Activated gamma-delta T cell treated with Interleukin-2 at 50 U/mL for 16 hours (primary cell): ENCODE measurements at regions not wholly inside any gene's neighbourhood (a gene's known extent, or its start where the extent isn't known, plus 50 kb on each side); places are given as distances from the start of the nearest gene placed in this dataset.
"Not testable (repeated sequence)": the region's sequence is repeated elsewhere in the genome, so short reads cannot be mapped to it uniquely, and the experiment has no call there.

Source experiments
- DNase-seq: peaks from one replicate; pipeline ENCODE4 v3.0.0-alpha.2; 2020

DNA sequence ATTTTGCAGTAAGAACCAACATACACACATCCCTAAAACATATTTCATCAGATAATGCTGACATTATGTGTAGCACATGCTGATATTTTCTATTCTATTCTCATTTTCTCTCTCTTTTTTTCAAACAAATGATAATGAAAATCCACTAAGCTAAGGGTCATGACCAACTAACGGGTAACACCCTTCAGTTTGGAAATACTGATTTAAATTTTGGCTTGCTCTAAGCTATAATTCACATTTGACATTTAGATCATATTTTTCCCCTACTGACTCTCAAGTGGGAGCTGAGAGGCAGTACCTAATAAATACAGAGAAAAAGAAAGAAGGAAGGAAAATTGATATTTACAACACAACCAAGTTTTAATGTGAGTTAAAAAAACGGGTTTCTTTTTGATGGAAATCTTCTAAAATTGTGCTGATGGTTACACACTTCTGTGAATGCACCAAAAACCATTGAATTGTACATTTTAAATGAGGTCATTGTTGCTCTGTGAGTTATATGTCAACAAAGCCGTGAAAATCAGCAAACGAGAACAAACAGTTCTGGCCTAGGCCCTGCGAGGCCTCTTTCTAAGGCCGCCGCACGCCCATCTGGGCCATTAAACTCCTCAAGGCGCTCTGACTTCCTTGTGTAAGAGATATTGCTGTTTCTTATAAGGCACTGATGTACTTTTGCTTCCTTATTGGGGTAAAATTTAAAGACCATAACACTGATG lies 124.2 kb downstream of the GALR1 start:
- DNase-seq = no peak

DNA sequence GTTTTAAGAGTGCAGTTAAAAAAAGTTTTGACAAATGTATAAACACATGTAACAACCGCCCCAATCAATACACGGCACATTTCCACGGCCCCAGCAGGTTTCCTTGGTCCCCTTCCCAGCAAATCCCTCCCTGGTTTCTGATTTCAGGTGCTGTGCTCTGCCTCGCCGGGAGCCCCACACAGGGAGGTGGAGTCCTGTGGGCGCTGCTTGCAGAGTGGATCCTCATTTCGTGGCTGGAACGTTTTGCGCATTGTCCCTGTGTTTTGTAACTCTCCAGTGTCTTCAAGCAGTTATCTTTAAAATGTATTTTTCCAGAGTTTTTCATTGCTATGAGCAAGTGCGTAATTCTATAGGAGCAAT lies 124.8 kb downstream of the GALR1 start:
- no peak for DNase-seq

DNA sequence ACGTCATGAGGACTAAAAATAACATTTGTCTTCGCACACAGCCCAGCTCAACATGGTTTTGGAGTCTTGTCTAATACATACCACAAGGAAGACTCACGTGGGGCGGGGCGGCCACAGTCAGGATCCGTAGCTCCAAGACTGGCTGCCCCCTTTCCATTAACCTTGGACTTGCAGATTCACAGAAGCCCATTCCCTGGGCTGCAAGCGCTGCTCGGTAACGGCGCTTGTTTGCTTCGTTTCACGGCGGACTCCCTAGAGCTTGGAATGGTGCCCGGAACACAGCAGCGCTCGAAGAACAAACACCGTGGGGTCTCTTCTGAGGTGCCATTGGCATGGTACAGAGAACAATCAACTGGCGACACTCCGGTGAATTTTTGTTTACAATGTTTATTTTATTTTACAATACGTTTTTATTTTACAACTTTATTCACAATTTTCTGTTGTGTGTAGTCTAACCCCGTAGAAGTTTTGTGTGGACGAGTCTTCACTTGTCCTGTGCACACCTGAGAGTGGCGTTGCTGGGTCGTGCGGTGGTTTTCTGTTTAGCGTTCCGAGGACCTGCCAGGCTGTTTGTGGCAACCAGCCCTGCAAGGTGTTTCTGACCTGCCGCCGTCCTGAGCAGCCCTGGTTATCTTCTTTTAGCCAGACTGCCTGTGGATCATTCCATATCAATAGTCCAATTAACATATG lies 126.5 kb downstream of the GALR1 start:
- no peak for DNase-seq

DNA sequence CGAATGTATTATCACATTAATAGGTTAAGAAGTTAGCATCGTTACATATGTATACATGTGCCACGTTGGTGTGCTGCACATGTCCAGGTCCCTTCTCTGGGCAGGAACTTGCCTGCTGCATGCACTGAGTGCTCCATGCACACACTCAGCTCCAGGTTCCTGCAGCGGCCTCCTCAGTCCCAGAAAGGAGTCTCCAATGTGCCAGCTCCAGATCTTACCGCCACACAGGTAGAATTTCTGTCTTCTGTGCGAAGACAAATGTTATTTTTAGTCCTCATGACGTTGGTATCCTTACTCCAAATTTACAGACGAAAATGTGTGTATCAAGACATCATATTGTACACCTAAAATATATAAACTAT lies 127.1 kb downstream of the GALR1 start:
- DNase-seq = no peak

DNA sequence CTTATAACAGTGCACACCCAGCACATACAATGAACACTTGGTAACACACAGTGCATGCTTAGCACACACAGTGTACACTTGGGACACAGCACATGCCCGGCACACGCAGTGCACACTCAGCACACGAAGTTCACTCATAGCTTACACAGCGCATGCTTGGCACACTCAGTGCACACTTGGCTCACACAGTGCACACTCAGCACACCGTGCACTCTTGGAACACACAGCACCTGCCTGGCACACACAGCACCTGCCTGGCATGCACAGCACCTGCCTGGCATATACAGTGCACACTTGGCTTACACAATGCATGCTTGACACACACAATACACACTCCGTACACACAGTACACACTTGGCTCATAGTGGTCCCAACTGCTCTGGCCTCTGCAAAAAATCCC lies 128.2 kb downstream of the GALR1 start:
- no peak for DNase-seq

DNA sequence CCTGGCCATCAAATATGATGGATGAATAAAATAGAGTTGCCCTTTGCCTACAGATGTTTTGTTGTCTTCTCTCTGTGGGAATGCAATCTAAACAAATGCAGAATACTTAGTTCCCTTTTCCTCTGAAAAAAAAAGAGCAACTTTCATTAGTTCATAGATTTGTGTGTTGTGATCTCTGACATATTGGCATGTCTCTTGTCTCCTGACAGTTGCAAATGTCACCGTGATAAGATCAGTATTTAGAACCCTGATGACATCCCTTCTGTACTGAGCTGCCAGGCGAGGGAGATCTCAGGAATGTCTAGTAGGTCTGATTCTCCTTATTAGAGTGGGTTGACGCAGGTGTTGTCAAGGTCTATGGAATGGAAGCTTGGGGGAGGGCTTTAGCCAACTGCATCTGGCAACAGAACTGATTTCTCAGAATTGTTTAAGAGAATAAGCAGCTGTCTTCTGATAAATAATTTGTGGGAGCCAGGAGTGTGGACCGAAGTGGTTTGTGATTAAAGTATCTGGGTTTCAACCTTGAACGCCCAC lies 130.4 kb downstream of the GALR1 start:
- DNase-seq = no peak

DNA sequence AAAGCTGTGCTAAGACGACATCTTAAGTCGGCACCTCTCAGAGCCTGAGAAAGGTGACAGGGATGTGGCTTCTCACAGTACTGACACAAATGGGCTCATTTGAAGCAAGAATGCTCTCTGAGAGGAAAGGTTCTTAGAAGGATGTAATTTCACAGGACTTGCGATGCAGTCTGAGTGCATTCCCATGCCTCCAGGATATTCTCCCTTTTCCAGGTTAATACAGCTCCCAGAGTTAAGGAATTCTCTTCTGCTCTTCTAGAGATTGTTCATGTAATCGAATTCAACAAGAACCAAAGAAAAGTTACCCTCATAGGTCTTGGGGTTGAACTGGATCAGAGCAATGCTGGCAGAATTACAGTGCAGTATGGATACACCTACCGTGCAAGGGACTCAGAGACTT lies 131.0 kb downstream of the GALR1 start:
- DNase-seq = no peak

DNA sequence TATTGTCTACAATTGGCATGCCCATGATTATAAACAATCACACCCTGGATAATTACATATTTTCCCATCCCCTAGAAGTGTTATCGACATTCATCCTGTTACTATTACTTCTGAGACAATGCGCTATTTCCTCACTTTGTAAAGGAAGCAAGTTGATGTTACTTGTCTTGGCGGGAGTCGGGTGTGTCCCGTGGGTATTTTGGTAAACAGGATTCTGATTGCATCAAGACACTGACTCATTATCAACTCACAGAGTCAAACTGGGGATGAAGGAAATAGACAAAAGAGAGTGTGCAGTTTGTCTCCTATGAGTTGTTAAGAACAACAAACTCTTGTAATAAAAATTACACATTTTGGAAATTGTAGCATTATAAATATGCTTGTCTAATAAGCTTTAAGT lies 142.7 kb downstream of the GALR1 start:
- no peak for DNase-seq

DNA sequence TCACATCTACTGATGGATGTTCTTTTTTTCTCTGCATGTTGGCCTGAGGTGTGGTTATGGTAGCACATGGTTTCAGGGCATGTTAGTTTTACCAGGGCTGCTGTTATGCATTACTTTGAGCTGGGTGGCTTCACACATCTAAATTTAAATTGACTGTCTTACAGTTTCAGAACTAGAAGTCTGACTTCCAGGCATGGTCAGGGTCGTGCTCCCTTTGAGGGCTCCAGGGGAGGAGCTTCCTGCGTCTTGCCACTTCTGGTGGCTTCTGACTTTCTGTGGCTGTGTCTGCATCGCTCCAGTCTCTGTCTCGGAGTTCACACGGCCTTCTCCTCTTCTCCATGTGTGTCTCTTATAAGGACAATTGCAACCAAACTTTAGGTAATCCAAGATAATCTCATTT lies 143.9 kb downstream of the GALR1 start:
- no peak for DNase-seq

DNA sequence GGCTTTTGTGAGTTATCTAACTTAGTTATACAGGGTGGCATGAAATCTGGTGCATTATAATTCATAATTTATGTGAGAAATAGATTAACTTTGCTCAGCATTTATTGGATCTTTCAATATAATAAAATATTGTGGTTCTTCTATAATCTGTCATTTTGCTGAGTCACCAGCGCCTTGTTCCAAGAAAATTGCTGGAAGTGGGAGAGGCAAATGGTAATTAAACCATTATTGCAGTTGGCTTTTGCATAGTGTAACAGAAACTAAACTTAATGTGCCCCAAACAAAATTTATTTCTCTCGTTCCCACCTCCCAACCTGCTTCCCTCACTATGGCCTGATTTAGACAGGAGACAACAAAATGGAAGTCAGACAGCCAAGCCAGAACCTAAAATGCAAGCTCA lies 146.3 kb downstream of the GALR1 start:
- no peak for DNase-seq

DNA sequence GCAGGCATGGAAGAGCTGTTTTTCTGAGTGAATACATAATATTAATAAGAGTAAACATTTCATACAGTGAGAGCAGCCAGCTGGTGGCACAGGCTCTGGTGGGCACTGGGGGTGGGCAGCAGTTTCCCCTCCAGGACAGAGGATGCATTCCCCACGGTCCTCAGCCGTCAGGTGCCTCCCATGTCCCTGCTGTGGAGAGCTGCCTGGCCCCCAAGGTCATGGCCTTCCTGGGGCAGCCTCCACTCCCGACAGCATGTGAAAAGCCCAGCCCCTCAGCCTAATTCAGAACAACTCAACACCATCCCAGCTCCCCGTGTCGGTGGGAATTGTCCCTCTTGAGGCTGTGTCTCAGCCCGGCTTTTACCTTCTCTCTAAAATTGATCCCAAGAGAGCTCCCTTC lies 147.4 kb downstream of the GALR1 start:
- DNase-seq = no peak

DNA sequence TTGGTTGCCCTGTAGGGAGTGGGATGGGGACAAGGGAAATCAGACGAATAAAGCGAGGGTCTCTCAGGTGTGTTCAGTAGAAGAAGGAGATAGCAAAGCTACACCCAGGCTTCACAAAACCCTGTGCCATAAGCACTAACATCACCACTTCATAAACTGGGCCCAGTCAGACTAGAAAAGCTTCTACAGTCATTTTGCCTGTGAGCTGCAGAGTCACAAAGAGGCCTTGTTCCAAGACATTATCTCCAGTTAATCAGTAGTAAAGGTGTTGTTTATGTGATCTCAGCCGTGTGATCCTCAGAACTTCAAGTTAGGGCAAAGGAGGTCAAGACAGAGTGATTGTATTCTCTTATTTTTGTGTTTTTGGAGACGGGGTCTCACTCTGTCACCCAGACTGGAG lies 148.0 kb downstream of the GALR1 start:
- no peak for DNase-seq

DNA sequence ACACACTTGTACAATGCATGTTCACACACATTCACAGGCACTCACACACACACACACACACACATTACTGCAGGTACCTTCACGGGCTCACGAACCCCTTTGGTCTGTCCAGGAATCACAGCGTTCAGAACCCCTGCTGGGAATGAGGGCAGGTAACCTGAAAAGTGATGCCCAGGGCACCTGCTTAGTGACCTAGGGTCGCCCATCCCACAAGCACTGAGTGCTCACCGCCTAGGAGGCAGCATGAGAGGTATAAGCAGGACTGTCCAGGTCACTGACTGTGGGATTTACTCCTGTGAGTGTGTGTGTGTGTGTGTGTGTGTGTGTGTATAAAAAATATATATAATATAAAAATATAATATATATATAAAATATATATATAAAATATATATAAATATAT lies 150.9 kb downstream of the GALR1 start:
- DNase-seq = no peak

DNA sequence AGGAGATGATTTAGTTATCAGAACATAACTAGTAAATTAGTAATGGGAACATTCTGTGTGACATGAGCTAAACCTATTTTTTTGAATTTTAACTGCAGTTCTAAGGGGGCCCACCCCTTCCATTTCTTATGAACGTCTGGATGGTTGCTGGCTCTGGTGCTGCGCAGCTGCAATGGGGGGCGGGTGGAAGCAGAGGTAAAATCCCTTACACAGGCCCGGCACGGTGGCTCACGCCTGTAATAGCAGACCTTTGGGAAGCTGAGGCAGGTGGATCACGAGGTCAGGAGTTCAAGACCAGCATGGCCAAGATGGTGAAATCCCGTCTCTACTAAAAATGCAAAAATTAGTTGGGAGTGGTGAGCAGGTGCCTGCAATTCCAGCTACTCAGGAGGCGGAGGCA lies 151.5 kb downstream of the GALR1 start:
- no peak for DNase-seq

DNA sequence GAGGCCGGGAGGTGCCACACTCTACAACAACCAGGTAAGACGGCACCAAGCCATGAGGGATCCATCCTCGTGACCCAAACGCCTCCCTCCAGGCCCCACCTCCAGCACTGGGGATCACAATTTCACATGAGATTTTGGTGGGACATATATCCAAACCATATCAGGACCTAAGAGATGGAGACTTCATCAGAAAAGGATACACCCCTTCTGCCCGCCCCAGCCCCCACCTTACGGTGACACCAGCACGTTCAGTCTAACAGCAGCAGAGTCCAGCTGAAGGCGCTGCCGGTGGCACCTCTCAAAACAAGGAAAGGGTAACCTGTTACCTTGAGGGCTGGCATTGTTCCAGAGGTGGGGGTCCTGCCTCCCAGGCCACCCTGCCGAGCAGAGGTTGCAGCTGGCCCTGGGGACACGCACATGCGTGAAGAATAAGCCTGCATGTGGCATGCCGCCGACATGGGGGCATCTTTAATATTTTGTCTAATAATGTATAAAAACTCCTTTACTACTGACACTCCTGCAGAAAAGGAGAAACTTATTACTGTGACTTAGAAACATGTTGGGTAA lies 154.4 kb downstream of the GALR1 start:
- no peak for DNase-seq

DNA sequence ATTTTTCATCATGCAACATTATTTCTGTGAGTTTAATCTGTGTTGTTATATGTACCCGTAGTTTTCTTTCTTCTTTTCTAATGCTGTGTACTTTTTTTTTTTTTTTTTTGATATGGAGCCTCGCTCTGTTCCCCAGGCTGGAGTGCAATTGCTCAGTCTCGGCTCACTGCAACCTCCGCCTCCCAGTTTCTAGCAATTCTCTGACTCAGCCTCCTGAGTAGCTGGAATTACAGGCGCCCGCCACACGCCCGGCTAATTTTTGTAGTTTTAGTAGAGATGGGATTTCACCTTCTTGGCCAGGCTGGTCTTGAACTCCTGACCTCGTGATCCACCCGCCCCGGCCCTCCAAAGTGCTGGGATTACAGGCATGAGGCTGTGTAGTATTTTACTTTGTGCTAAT lies 155.4 kb downstream of the GALR1 start:
- no peak for DNase-seq

DNA sequence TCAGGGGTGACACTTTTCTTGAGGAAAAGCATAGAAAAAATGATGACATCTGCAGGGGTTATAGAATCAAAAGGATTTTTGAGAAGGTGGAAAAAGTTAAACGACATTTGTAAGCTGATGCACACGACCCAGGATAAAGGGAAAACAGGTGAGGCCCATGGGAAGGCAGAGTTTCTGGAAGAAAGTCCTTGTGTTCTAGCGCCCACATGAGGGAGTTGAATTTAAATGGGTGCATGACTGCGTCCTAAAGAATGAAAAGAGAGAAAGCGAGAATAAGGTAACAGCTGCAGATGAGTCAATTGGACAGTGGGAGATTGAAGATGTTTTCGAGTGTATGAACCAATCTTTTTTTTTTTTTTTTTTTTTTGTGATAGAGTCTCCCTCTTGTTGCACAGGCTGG lies 158.1 kb downstream of the GALR1 start:
- DNase-seq = no peak

DNA sequence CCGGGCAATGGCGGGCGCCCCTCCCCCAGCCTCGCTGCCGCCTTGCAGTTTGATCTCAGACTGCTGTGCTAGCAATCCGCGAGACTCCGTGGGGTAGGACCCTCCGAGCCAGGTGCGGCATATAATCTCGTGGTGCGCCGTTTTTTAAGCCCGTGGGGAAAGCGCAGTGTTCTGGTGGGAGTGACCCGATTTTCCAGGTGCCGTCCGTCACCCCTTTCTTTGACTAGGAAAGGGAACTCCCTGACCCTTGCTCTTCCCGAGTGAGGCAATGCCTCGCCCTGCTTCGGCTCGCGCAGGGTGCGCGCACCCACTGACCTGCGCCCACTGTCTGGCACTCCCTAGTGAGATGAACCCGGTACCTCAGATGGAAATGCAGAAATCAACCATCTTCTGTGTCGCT lies 171.9 kb downstream of the GALR1 start:
- DNase-seq = not testable (repeated sequence)

DNA sequence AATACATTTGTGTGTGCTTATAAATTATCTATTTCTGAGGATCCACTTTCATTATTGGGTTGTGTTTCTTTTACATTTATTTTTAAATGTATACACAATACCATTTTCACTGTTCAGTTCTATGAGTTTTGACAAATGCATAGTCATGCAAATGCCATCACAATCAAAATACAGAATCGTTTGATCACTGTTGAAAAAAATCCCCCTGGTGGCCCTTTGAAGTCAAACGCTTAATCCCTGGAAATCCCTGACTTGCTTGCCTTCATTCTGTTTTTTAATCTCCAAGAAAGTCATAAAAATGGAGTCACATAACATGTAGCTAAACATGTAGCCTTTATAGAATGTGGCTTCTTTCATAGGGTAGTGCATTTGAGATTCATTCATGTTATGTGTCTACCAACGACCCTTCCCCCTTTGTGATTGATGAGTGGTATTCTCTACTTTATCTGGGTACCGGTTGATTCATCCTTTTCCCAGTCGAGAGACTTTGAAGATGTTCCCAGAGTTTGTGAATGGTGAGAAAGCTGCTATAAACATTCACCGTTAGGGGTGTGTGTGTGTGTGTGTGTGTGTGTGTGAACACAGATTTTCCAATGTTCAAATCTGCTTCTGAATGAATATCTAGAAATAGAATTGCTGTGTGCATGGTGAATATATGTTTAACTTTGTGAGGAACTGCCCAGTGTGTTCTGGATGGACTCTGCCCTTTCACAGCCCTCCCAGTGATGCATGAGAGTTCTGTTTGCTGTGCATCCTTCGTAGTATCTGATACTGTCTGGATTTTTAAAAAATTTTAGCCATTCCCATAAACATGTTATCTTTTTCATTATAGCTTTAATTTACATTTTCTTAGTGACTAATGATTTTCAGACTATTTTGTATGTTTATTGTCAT lies 173.6 kb downstream of the GALR1 start:
- DNase-seq = no peak

DNA sequence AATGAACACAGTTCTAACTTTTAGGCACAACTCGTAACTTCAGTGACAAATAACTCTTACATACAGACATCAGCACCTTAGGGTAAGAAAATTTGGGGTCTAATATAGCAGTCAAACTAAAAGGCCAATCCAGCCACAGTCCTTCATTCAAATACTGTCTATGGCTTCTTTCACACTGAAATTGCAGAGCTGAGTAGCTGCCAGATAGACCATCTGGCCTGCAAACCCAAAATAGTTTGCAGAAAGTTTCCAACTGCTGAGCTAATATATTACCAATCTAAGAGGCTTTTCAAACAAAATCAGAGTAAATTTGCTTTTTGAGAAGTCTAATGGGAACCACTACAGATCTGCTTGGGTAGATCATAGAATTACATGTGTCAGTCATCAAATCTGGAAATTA lies 183.4 kb downstream of the GALR1 start:
- DNase-seq = no peak

DNA sequence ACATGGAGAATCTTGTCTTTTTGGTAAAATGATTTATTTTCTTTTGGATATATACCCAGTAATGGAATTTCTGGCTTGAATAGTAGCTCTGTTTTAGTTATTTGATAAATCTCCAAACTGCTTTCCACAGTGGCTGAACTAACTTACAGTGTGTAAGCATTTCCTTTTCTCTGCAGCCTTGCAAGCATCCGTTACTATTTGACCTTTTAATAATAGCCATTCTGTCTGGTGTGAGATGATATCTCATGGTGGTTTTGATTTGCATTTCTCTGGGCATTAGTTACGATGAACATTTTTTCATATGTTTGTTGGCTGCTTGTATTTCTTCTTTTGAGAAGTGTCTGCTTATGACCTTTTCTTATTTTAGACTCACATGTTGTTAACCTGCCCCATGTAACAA lies 190.2 kb downstream of the GALR1 start:
- DNase-seq = no peak

DNA sequence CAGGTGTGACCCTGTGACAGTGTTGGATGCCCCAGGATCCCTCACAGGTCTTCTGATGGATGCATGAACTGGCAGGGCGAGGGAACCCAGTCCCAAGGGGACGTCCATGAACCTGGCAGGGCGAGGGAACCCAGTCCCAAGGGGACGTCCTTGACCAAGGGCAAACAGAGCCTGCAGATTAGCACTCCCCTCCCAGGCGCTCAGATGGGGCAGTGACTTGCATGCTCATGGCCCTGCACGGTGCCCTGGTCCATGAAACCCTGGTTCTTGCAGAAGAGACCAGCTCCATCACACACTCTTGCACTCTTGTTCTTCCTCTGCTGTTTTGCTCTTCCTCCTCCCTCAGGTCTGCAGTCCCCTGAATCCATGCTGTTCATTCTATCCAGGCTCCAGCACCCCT lies 192.7 kb downstream of the GALR1 start:
- no peak for DNase-seq

DNA sequence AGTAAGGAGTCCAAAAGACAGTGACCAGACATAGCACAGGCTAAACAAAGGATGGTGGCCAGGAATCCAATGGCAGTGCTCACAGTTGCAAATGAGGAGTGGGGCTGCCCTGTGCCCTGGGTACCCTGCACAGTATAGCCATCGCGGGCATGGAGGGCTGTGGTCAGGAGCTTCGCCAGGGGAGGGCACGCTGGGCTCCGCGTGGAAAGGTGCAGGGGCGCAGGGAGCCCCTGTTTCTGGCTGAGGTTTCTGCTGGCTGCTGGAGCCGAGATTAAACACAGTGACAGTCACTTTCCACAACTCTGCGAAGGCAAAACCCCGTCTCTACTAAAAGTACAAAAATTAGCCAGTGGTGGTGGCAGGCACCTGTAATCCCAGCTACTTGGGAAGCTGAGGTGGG lies 194.7 kb downstream of the GALR1 start:
- DNase-seq = no peak

DNA sequence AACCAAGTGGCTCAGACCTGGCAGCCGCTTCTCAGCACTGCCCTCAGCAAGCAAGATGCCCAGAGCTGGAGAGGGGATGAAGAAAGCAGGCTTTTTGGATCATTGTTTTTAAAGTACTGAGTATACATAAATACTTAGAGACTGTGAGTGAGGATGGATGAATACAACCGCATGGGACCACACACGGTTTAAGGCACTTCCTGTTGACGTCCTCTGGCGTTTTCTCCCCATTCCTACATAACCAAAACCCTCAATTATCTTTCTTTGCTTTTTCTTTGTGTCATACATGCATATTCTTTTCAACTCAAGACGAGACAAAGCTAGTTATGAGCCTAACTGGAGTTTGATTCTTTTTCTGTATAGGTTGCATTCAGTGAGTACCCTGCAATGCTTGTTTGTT lies 198.4 kb downstream of the GALR1 start:
- no peak for DNase-seq
